Ishikawa (cell line): ENCODE measurements at regions not wholly inside any gene's neighbourhood (a gene's known extent, or its start where the extent isn't known, plus 50 kb on each side); places are given as distances from the start of the nearest gene placed in this dataset.

Experiments used
- FOXM1 ChIP-seq: IDR thresholded peaks from 2 replicates; pipeline ENCODE4 v1.6.1; 2012; ENCODE audit warnings: low read depth, borderline replicate concordance
- RAD21 ChIP-seq: IDR thresholded peaks from 2 replicates; pipeline ENCODE4 v1.6.1; 2012; ENCODE audit warnings: low read depth

DNA sequence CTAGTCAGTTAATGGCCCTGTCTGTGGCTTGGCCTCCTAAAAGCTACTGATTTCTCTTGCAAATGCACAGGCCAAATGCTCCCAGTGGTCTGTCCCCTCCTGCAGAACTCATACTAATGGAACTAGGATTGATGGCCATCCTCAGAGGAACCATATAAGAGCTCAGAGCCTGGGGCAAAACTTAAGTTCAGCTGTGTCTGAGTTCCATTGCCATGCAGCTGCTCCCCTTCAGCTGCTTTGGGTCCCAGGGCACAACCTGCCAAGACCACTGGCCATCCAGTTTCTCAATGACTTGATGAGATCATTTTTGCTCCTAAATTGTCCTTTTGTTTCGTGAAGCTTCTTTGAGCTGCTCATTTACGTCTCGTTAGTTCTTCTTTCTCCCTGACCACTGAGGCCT lies 529.5 kb upstream of the TBL1XR1 start:
- no peak for TF ChIP-seq RAD21
- TF ChIP-seq FOXM1 = no peak
